ENCODE measurements at regions not wholly inside any gene's neighbourhood (a gene's known extent, or its start where the extent isn't known, plus 50 kb on each side); places are given as distances from the start of the nearest gene placed in this dataset.

- peaks cover 17% of the 10 kb centered on the region for H3K27me3 ChIP-seq (ENCODE audit: insufficient read depth, low read length)
- H3K4me2 ChIP-seq (ENCODE audit: low read length) = no peak overlapping the region
- no peak overlapping the region for H3K4me3 ChIP-seq (replicated peaks in 1 of 2; ENCODE audit: low read depth in 1 of 2, low read length in 2 of 2)
- POLR2A ChIA-PET = no interaction called here
- H3K9me2 ChIP-seq (ENCODE audit: insufficient read depth) = no peaks in the 10 kb centered on the region
- RAD21 ChIA-PET (ENCODE audit: low non-redundant PET in 1 of 2, low total read pairs in 2 of 2, uncharacterized antibody in 2 of 2, unreplicated experiment in 2 of 2) = no interaction called here
- H3K36me3 ChIP-seq (ENCODE audit: control insufficient read depth in 1 of 2, insufficient read depth in 2 of 2, low read length in 2 of 2) = no peaks in the 10 kb centered on the region
- no TSS peak for BruUV-seq (replicated peaks)
- H3K27ac ChIP-seq (ENCODE audit: low read depth, low read length) = no peak overlapping the region
- no peaks in the 10 kb centered on the region for H3K79me2 ChIP-seq (ENCODE audit: insufficient read depth, low read length)
- no peak overlapping the region for H3K9ac ChIP-seq (ENCODE audit: low read length)
- ATAC-seq (no peak), DNase-seq (ENCODE audit: low read depth, low spot score) (no peak)
- CTCF ChIA-PET = no interaction called here
- H2AFZ ChIP-seq (ENCODE audit: low read depth, low read length, poor library complexity, severe bottlenecking) = no peak overlapping the region
- TF ChIP-seq EZH2 (IDR thresholded peaks at IDR 0.05) (no peak), POLR2AphosphoS5 (IDR thresholded peaks at IDR 0.05; ENCODE audit: low read depth, low read length) (no peak), ELF1 (IDR thresholded peaks at IDR 0.05; ENCODE audit: borderline replicate concordance, low read depth) (no peak), ZFX (IDR thresholded peaks at IDR 0.05) (no peak), ZBTB33 (IDR thresholded peaks at IDR 0.05; ENCODE audit: extremely low read depth, insufficient replicate concordance, low read length) (no peak), TCF7L2 (IDR thresholded peaks at IDR 0.05; ENCODE audit: borderline replicate concordance, extremely low read depth, insufficient read depth, insufficient read length) (no peak), JUND (IDR thresholded peaks at IDR 0.05) (no peak), SIN3A (IDR thresholded peaks at IDR 0.05; ENCODE audit: low read depth) (no peak), ATF3 (IDR thresholded peaks at IDR 0.05) (no peak), FOSL1 (IDR thresholded peaks at IDR 0.05; ENCODE audit: low read depth) (no peak), EZH2phosphoT487 (IDR thresholded peaks at IDR 0.05; ENCODE audit: borderline replicate concordance) (no peak), POLR2A (IDR thresholded peaks at IDR 0.05; ENCODE audit: borderline replicate concordance, extremely low read depth, insufficient read depth, insufficient read length) (no peak), MAX (IDR thresholded peaks at IDR 0.05) (no peak), CBX3 (IDR thresholded peaks at IDR 0.05; ENCODE audit: low read depth) (no peak), CTCF (IDR thresholded peaks at IDR 0.05 in 2 of 3, conservative IDR thresholded peaks at IDR 0.05 in 1 of 3; ENCODE audit: borderline replicate concordance in 1 of 3, insufficient read depth in 1 of 3, low read depth in 2 of 3, low read length in 2 of 3) (no peak), RAD21 (IDR thresholded peaks at IDR 0.05; ENCODE audit: low read depth) (no peak), EGR1 (IDR thresholded peaks at IDR 0.05; ENCODE audit: low read depth) (no peak), YY1 (IDR thresholded peaks at IDR 0.05; ENCODE audit: extremely low read depth, insufficient replicate concordance, low read depth, low read length) (no peak)
- H4K20me1 ChIP-seq (ENCODE audit: insufficient read depth) = no peaks in the 10 kb centered on the region
- intact Hi-C loops (cut with micrococcal nuclease) = no loop called here
- no peaks in the 10 kb centered on the region for H3K9me3 ChIP-seq (ENCODE audit: control insufficient read depth in 1 of 2, insufficient read depth in 1 of 2, low read depth in 1 of 2, low read length in 2 of 2)
- H3K4me1 ChIP-seq (ENCODE audit: control insufficient read depth in 1 of 2, insufficient read depth in 2 of 2, low read length in 2 of 2) = peaks cover 3 to 12% of the 10 kb centered on the region in 2 experiments; a peak in 2 of 4 replicates
Observed at GRCh38 chr2:67872481-67872880, 190.3 kb downstream of the C1D start.

All from HCT116 (cell line).